SU-DHL-6 (cell line): ENCODE measurements at regions not wholly inside any gene's neighbourhood (a gene's known extent, or its start where the extent isn't known, plus 50 kb on each side); places are given as distances from the start of the nearest gene placed in this dataset.

Source experiments
- H2AFZ ChIP-seq: fragments of 200-600 bp; sonication (generic); 2 replicates; pipeline ENCODE4 v1.6.1; 2014; ENCODE audit warnings: low read depth, mild to moderate bottlenecking, moderate library complexity, mixed read lengths, antibody characterized with exemption, low read length; ENCODE audit not compliant: severe bottlenecking
- H3F3A ChIP-seq: fragments of 200-600 bp; shearing (Covaris generic); 2 replicates; pipeline ENCODE4 v1.6.0; 2016; ENCODE audit warnings: antibody characterized with exemption, mild to moderate bottlenecking; ENCODE audit not compliant: insufficient read depth
- H3K27ac ChIP-seq: fragments of 200-600 bp; sonication (generic); 2 replicates; pipeline ENCODE4 v1.5.1; 2016; ENCODE audit warnings: low read depth, mild to moderate bottlenecking, low read length, moderate library complexity, mixed read lengths
- H3K27me3 ChIP-seq: fragments of 200-600 bp; sonication (generic), shearing (Covaris generic); 2 replicates; pipeline ENCODE4 v1.6.0; 2014; ENCODE audit warnings: mild to moderate bottlenecking, low read length
- H3K36me3 ChIP-seq: fragments of 200-600 bp; sonication (generic); 2 replicates; pipeline ENCODE4 v1.6.1; 2014; ENCODE audit warnings: mild to moderate bottlenecking, low read length, mixed read lengths
- H3K4me2 ChIP-seq: fragments of 300-600, 200-600 bp; shearing (Covaris generic), sonication (generic); 2 replicates; pipeline ENCODE4 v1.6.0; 2014; ENCODE audit warnings: low read length, low read depth, mild to moderate bottlenecking; ENCODE audit not compliant: poor library complexity, severe bottlenecking
- H3K4me3 ChIP-seq: fragments of 200-600 bp; sonication (generic); 2 replicates; pipeline ENCODE4 v1.5.1; 2014; ENCODE audit warnings: antibody characterized with exemption, low read length, mild to moderate bottlenecking, mixed read lengths; ENCODE audit not compliant: insufficient read depth, poor library complexity, severe bottlenecking
- H3K79me2 ChIP-seq: fragments of 200-600 bp; sonication (generic); 2 replicates; pipeline ENCODE4 v1.6.1; 2014; ENCODE audit warnings: mild to moderate bottlenecking, low read length, moderate library complexity; ENCODE audit not compliant: insufficient read depth
- H3K9ac ChIP-seq: fragments of 200-600 bp; sonication (generic); 2 replicates; pipeline ENCODE4 v1.7.0; 2014; ENCODE audit warnings: mild to moderate bottlenecking, low read length
- H3K9me2 ChIP-seq: fragments of 200-600 bp; sonication (generic); replicated peaks from 2 replicates; pipeline ENCODE4 v1.6.1; 2014; ENCODE audit warnings: low read length; ENCODE audit not compliant: insufficient read depth
- H3K9me3 ChIP-seq: fragments of 200-600 bp; sonication (generic); 2 replicates; pipeline ENCODE4 v1.6.1; 2014; ENCODE audit warnings: low read length, mixed read lengths; ENCODE audit not compliant: insufficient read depth
- H4K20me1 ChIP-seq: fragments of 200-600 bp; sonication (generic); 2 replicates; pipeline ENCODE4 v1.6.1; 2014; ENCODE audit warnings: low read depth, mild to moderate bottlenecking, antibody characterized with exemption, low read length, moderate library complexity, mixed read lengths
- EZH2phosphoT487 ChIP-seq: fragments of 200-600 bp; sonication (generic), shearing (Covaris generic); conservative IDR thresholded peaks from 2 replicates; pipeline ENCODE4 v1.6.1; 2018; ENCODE audit warnings: mild to moderate bottlenecking, antibody characterized with exemption, low read length, moderate library complexity, mixed read lengths
- TF ChIP-seq, protein P1 (sequence below): fragments of 200-600 bp; sonication (generic); IDR thresholded peaks from one replicate; pipeline ENCODE4 v1.5.1; 2017; ENCODE audit warnings: antibody characterized with exemption, mild to moderate bottlenecking, low read length, moderate library complexity; ENCODE audit not compliant: insufficient read depth, poor library complexity, severe bottlenecking

DNA sequence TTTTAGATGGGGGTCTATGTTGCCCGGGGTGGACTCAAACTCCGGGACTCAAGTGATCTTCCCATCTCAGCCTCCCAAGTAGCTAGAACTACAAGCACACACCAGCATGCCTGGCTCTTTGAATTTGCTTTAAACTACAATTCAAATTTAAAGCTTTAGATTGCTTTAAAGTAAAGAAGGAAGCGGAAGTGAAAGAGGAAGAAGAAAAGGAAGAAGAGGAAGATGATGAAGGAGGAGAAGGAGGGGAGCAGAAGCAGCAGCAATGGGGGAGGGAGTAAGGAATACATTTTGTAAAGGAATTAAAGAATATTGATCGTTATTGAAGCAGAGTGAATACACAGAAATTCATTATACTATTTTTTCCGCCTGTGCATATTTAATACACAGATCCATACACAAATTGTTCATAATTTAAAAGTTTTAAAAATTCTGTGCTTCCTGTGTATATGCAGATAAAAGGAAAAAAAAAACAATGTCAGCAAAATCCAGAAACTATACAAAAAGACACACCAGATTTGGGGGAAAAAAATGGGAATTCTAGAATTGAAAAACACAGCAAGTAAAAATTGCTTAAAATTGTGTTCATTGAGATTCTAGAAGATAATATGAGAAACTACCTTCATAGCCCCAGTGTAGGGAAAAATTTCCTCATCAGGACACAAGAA, 60.8 kb upstream of the KCNMA1 start:
- Histone ChIP-seq H4K20me1 (no peaks in the 10 kb centered on the region), H3K79me2 (no peaks in the 10 kb centered on the region), H3K27me3 (no peaks in the 10 kb centered on the region), H3K9me3 (no peaks in the 10 kb centered on the region), H3K4me3 (no peak overlapping the region), H3K36me3 (no peaks in the 10 kb centered on the region), H3K4me2 (peak overlapping the region; percentile 52), H3F3A (no peaks in the 10 kb centered on the region), H2AFZ (peak overlapping the region; percentile 54), H3K27ac (no peak overlapping the region), H3K9ac (no peak overlapping the region), H3K9me2 (no peaks in the 10 kb centered on the region)
- TF ChIP-seq, protein P1, sequence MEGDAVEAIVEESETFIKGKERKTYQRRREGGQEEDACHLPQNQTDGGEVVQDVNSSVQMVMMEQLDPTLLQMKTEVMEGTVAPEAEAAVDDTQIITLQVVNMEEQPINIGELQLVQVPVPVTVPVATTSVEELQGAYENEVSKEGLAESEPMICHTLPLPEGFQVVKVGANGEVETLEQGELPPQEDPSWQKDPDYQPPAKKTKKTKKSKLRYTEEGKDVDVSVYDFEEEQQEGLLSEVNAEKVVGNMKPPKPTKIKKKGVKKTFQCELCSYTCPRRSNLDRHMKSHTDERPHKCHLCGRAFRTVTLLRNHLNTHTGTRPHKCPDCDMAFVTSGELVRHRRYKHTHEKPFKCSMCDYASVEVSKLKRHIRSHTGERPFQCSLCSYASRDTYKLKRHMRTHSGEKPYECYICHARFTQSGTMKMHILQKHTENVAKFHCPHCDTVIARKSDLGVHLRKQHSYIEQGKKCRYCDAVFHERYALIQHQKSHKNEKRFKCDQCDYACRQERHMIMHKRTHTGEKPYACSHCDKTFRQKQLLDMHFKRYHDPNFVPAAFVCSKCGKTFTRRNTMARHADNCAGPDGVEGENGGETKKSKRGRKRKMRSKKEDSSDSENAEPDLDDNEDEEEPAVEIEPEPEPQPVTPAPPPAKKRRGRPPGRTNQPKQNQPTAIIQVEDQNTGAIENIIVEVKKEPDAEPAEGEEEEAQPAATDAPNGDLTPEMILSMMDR: no peak

DNA sequence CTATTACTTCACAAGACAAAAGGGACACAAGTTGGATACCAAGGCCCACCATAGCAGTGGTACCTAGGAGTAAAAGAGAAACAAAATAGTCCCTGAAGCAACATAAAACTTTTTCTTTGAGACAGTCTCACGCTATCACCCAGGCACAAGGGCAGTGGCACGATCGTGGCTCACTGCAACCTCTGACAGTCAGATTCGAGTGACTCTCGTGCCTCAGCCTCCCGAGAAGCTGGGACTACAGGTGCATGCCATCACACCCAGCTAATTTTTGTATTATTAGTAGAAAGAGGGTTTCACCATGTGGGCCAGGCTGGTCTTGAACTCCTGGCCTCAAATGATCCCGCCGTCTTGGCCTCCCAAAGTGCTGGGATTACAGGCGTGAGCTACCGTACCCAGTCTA, 59.0 kb upstream of the KCNMA1 start:
- H3K36me3 ChIP-seq: no peaks in the 10 kb centered on the region
- H3K4me2 ChIP-seq: no peak overlapping the region
- no peak for TF ChIP-seq EZH2phosphoT487
- TF ChIP-seq, protein P1: no peak
- no peaks in the 10 kb centered on the region for H3K9me3 ChIP-seq
- H3K9me2 ChIP-seq: no peaks in the 10 kb centered on the region
- H3K9ac ChIP-seq: no peak overlapping the region
- H4K20me1 ChIP-seq: no peaks in the 10 kb centered on the region
- no peaks in the 10 kb centered on the region for H3K79me2 ChIP-seq
- H3K4me3 ChIP-seq: no peak overlapping the region
- H3K27me3 ChIP-seq: no peaks in the 10 kb centered on the region
- no peak overlapping the region for H3K27ac ChIP-seq
- H2AFZ ChIP-seq: no peak overlapping the region
- H3F3A ChIP-seq: no peaks in the 10 kb centered on the region

GRCh38 chr10:77695186-77695585, 57.6 kb upstream of the KCNMA1 start:
- Histone ChIP-seq H3K27me3 (no peaks in the 10 kb centered on the region), H3K9me2 (no peaks in the 10 kb centered on the region), H3K9ac (no peak overlapping the region), H3K4me2 (no peak overlapping the region), H3K4me3 (no peak overlapping the region), H3F3A (no peaks in the 10 kb centered on the region), H3K27ac (no peak overlapping the region), H4K20me1 (no peaks in the 10 kb centered on the region), H2AFZ (no peak overlapping the region), H3K9me3 (no peaks in the 10 kb centered on the region), H3K36me3 (no peaks in the 10 kb centered on the region), H3K79me2 (no peaks in the 10 kb centered on the region)
- TF ChIP-seq EZH2phosphoT487: no peak
- TF ChIP-seq, protein P1: no peak
